HK-2 (cell line): ENCODE measurements at regions not wholly inside any gene's neighbourhood (a gene's known extent, or its start where the extent isn't known, plus 50 kb on each side); places are given as distances from the start of the nearest gene placed in this dataset.
A peak's percentile ranks its signal among the peaks of the same experiment; 100 is the strongest.
"Not testable (repeated sequence)": the region's sequence is repeated elsewhere in the genome, so short reads cannot be mapped to it uniquely, and the experiment has no call there.

Experiments
- DNase-seq: peaks from one replicate; pipeline ENCODE4 v3.0.0-alpha.2; 2018; ENCODE audit not compliant: unreplicated experiment

- no peak for DNase-seq
Observed at GRCh38 chr15:26125664-26126063, 262.5 kb upstream of the ATP10A start.

DNA sequence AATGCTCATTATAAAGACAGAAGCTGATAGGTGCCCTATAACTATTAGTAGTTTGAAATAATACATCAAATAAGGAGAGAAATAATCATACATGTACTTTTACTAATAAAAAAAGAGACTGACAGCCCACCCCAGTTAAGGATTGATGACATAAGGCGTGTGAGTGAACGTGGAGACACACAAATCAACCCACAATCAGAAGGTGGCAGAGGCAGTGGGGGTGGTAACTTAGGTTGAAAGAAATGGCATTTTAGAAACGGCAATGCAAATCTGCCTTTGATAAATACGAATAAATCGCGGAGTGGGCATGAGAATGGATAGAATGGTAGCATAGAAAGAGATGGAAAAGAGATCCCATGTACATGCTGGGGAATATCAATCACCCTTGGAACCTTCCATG, 256.2 kb upstream of the ATP10A start:
- no peak for DNase-seq

DNA sequence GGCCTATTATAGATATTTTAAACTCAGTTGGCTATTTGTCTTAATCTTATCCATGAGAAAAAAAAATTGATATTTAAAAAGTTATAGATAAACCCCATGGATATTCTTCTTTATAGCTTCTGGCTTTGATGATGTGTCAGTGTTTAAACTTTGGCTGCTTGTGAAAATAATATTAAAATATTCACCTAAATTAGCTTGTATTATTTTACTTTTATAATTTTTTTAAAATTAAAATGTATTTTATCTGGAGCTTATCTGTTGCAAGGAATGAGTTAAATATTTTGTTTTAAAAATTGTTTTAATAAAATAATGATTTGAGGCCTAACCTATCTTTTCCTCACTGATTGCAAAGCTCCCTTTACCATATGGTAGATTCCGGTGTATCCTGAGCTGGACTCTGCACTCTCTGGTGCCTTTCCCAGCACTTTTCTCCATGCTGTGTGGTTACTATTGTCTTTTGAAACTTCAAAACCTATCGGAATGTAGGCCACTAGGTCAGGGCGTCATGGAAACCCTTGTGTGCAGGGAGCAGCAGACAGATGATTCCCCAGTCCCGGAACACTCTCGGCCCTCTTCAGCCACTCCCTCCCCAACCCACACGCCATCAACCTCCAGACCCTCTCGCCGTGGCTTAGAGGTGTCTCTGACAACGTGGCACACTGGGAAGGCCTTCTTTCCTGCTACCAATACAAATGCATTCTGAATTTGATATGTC, 252.3 kb upstream of the ATP10A start:
- no peak for DNase-seq

GRCh38 chr15:26114128-26114527, 251.0 kb upstream of the ATP10A start:
- not testable (repeated sequence) for DNase-seq

DNA sequence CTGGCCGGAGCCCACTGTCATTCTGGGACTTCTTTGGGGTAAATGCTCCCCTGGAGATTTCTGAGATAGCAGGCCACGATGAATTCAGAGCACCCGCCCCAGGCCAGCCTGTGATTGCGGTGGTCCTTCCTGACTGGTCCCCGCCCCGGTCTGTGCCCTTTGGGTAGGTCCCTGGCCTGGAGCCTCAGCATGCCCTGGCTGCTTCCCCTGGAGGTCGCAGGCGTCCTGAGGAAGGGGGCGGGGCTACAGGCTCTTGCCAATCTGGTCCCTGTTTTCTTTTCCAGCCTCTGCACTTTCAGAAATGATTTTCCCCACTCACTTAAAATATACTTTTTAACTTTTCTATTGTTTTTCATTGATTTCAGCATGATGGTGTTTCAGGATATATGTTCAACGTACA, 250.2 kb upstream of the ATP10A start:
- no peak for DNase-seq

DNA sequence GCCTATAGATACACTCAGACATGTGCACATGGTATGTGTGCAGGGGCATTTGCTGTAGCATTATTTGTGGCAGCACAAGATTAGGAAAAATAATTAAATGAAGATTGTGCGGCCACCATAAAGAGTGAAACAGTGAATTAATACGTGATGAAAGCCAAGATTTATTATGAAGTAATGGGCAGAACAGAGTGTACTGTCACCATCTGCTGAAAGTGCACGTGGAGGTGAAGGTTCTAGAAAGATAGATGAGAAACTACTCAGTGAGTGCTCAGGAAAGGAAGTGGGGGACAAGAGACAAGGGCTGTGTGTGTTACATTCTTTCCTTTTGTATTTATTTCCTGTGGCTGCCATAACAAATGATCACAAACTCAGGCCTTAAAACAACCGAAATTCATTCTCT, 246.1 kb upstream of the ATP10A start:
- no peak for DNase-seq

DNA sequence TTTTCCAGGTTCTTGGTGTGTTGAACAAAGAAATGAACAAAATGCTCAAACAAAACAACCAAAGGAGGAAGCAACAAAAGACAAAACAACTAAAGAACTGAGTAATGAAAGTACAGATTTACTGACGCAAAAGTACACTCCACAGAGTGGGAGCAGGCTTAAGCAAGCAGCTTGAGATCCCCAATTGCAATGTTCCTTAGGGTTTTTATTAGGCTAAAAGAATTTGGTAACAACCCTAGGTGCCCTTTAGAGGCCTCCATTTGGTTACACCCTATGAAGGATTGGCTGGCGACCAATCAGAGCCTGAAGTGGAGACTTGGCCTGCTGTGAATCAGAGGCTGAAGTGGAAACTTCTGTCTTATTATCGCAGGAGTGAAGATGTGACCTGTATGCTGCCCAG, 243.4 kb upstream of the ATP10A start:
- no peak for DNase-seq

GRCh38 chr15:26103002-26103404, 239.9 kb upstream of the ATP10A start:
- DNase-seq = no peak

GRCh38 chr15:26102365-26102764, 239.2 kb upstream of the ATP10A start:
- no peak for DNase-seq

- no peak for DNase-seq
Observed at GRCh38 chr15:26101443-26101842, 238.3 kb upstream of the ATP10A start.

DNA sequence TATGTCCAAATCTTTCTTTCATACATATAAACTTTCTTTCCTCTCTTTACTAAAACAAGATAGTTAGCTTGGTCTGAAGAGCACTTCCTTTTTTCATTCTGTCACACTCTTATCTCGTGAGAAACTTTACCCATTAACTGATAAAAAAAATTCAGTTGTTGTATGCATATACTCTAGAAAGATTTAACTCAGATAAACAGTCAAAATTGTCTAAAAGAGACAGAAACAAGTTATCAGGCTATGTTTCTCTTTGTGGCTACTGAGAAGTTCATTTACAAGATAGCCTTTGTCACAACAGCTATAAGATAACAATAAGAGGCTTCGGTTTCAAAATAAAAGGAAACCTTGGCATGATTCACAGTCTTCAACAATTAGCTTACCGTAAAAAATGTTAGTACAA, 235.7 kb upstream of the ATP10A start:
- DNase-seq = no peak

DNA sequence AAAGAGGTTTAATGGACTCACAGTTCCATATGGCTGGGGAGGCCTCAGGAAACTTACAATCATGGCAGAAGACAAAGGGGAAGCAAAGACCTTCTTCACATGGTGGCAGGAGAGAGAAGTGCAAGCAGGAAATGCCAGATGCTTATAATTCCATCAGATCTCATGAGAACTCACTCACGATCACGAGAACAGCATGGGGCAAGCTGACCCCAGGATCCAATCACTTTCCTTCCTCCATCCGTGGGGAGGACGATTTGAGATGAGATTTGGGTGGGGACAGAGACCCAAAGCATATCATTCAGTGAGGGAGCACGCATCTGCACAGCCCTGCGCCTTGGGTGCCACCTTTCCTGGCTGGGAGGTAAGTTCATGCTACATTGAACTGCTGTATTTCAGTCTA, 234.1 kb upstream of the ATP10A start:
- no peak for DNase-seq

DNA sequence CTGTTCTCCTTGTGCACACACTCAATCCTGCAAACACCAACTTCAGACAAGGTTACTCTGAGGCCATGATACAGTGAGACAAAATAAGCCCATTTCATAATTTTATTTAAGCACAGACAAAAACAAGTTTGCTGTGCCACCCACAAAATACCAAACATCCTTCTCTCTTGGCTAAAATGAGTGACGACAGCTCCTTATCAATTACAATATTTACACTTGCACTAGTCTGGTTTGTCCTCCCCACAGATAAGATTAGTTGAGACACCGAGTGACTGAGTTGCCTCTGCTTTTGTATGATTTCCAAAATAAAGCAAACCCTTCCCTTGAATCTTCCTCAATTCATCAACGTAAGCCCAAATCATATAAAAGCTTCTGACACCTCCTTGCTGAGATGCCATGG, 233.5 kb upstream of the ATP10A start:
- no peak for DNase-seq

DNA sequence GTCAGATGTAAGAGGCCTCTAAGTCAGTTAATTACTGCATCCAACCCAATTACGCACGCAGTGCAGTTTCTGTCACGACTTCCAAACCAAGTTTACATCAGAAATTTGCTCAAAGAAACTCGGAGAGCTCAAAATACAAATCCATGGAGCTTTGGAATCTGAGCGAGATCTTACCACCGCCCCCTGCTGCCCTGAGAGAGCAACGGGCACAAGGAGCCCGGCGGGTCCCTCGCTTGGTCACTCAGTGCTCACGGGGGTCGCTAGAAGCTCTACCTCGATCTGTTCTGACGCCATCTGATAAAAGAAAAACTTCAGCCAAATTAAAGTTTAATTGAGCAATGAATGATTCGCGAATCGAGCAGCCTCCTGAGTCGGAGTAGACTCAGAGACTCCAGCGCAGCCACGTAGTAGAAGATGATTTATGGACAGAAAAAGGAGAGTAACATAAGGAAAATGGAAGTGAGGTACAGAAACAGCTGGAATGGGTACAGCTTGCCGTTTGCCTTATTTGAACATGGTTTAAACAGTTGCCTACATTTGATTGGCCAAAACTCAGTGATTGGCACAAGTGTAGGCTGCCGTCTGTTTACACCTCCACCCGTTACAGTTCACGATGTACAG, 232.7 kb upstream of the ATP10A start:
- no peak for DNase-seq

DNA sequence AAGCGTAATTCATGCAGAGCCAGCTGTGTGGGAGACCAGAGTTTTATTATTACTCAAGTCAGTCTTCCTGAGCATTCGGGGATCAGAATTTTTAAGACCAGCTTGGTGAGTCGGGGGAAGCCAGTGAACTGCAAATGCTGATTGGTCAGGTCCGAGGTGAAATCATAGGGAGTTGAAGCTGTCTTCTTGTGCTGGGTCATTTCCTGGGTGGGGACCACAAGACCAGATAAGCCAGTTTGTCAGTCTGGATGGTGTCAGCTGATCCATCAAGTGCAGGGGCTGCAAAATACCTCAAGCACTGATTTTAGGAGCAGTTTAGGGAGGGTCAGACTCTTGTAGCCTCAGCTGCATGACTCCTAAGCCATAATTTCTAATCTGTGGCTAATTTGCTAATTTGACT, 228.1 kb upstream of the ATP10A start:
- DNase-seq = no peak

- DNase-seq = no peak
Observed at GRCh38 chr15:26087881-26088280, 224.8 kb upstream of the ATP10A start.

GRCh38 chr15:26087395-26087794, 224.3 kb upstream of the ATP10A start:
- no peak for DNase-seq

GRCh38 chr15:26084771-26085170, 221.6 kb upstream of the ATP10A start:
- DNase-seq = no peak

DNA sequence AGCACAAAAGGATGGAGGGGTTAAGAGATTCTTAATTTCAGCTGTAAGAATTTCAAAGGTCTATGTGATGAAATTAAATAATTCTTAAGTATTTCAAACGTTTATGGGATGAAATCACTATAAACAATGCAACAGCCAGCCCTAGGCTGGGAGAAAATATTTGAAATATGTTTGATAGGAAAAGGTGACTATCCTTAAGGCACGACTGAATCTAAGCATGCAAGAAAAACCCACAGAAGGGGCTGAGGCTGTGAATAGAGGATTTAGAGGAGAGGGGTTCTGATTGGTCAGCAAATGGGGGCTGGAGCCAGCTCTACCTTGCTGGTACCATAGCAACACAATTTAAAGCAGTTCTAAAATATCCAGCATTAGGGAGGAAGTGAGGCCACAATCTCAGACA, 220.8 kb upstream of the ATP10A start:
- DNase-seq = no peak

- DNase-seq = no peak
Observed at GRCh38 chr15:26083457-26083856, 220.3 kb upstream of the ATP10A start.

DNA sequence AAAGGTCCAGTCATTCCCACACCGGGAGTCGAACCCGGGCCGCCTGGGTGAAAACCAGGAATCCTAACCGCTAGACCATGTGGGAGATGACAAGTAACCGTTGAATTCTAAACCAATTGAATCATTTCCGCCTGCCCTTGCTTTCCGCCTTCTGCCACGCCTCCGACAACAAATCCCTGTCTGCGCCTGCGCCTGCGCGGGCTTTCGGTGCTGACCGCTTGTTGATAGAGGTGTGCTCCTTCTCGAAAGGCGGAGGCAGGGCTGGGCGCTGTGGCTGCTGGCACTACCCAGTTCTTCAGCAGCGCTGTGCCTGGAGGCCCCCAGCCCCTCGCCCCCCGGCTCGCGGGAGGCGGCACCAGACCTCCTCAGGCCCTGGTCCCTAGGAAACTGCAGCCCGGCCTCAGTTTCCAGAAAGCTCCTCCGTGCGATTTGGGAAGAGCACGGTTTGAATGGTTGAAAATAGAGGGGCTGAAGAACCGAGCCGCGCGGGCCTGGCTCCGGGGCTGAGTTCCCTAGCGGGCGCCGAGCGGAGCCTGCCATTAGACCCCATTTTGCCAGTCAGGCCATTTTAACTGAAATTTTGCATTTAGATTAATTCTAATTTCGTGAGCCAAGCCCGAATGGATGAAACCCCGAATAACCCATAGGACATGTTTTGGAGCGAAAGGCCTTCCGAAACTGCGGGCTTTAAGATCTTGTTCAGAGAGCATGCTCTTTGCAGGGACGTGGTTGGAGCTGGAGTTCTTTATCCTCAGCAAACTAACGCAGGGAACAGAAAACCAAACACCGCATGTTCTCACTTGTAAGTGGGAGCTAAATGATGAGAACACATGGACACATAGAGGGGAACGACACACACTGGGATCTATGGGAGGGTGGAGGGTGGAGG, 219.3 kb upstream of the ATP10A start:
- peak; percentile 96 for DNase-seq

DNA sequence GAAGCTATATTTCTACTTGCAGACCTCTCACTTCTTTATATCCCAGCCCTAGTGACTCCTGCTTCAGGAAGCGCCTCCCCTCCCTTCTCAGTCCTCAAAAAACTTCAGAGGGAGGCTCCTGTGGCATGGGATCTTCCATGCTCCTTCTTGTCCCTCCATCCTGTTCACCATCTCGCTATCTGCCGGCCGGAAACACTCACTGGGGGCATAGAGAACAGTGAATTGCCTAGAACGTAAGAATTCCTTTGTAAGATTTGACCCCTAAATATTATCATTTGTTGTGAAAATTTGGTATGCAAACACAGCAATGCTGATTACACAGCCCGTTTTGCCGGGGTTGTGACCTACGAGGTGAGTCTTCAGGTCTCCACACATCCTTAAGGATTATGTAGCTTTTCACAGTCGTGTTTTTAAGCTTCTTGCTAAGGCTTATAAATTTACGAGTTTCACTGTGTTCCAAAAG, 218.7 kb upstream of the ATP10A start:
- DNase-seq = no peak

DNA sequence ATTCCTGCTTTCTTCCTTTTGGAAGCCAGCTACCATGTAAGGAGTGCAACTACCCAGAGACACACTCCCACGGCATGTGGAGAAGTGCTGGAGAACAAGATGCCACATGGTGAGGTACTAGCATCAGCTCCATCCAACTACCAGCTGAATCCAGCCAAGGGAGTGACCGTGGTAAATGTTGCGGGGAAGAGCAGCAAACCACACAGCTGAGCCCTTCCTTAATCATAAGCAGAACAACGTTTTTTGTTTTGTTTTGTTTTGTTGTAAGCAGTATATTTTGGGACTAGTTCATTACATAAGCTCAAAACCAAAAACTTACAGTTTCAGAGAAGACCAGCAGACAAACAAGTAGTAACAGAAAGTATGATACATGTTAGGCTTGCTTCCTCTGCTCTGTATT, 212.6 kb upstream of the ATP10A start:
- no peak for DNase-seq
